Stomach smooth muscle (tissue), 2 donors: ENCODE measurements at regions not wholly inside any gene's neighbourhood (a gene's known extent, or its start where the extent isn't known, plus 50 kb on each side); places are given as distances from the start of the nearest gene placed in this dataset.

Experiments used
- H3K27ac ChIP-seq: one replicate; pipeline ENCODE4 v1.7.0; 2013; ENCODE audit warnings: mild to moderate bottlenecking, low read length, inconsistent platforms
- H3K27me3 ChIP-seq, 2 donors: one replicate each; pipeline ENCODE4 v1.7.0; 2013; ENCODE audit warnings: low read length in 2 of 2; ENCODE audit not compliant: insufficient read depth in 2 of 2, control insufficient read depth in 1 of 2
- H3K36me3 ChIP-seq, 2 donors: one replicate each; pipeline ENCODE4 v1.7.0; 2013; ENCODE audit warnings: low read length in 2 of 2; ENCODE audit not compliant: control insufficient read depth in 2 of 2, insufficient read depth in 2 of 2
- H3K4me1 ChIP-seq: one replicate; pipeline ENCODE4 v1.7.0; 2013; ENCODE audit warnings: low read length; ENCODE audit not compliant: control insufficient read depth, insufficient read depth
- H3K4me3 ChIP-seq, 2 donors: one replicate each; pipeline ENCODE4 v1.7.0; 2013; ENCODE audit warnings: low read length in 2 of 2
- H3K9ac ChIP-seq, 2 donors: one replicate each; pipeline ENCODE4 v1.7.0; 2013; ENCODE audit warnings: low read length in 2 of 2, mild to moderate bottlenecking in 1 of 2
- H3K9me3 ChIP-seq, 2 donors: one replicate each; pipeline ENCODE4 v1.7.0; 2013; ENCODE audit warnings: low read length in 2 of 2; ENCODE audit not compliant: control insufficient read depth in 2 of 2
- donor health status: healthy.
- donor health status: Pancreatic carcinoma.

DNA sequence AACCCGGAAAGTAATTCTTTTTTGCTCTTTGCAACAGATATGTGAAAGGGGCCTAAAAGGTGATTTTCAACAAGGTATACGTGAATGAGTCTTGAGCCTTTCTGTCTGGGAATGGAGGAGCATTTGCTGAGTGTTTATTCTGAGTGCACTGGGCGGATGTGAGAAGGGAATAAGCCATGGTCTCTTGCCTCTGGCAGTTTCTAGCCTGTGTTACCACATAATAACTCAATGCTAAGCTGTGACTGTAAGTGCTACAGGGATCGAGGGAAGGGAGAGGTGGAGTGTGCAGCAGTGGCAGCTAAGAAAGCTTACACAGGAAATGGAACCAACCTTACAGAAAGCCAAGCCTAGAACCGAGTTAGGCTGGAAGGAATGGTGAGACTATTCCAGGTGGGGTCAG lies 444.3 kb downstream of the SLC4A3 start:
- Histone ChIP-seq H3K27me3 (peaks cover 0 to 3% of the 10 kb centered on the region in 2 donors), H3K9ac (no peak overlapping the region), H3K4me1 (no peaks in the 10 kb centered on the region)

DNA sequence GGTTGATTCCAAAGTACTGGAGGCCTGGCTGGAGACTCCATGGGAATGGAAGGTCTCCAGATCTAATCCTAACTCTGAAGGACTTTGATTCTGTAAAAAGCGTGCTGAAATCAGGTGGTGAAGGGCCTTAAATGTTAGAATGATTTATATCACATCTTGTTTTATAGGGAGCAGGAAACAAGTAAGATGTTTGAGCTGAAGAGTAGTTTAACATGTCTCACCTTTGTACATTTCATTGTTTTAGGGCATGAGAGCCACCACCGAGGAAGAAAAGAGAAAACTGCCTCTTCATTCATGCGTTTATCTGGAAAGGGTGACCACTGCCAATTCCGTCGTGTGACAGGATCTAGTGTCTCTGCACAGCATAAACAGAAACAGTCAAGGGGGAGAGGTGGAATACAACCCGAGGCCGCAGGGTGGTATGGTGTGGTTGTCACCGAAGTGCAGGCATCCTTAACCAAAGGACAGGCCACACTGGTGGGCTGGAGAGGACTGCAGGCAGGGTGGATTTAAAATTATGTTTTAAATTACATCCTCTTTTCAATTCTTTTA lies 445.3 kb downstream of the SLC4A3 start:
- Histone ChIP-seq H3K36me3 (no peaks in the 10 kb centered on the region), H3K27ac (no peak overlapping the region), H3K9me3 (no peaks in the 10 kb centered on the region), H3K4me1 (no peaks in the 10 kb centered on the region), H3K27me3 (peaks cover 0 to 3% of the 10 kb centered on the region in 2 donors), H3K9ac (no peak overlapping the region), H3K4me3 (no peak overlapping the region)

More for the DNA sequence above, 444.3 kb downstream of the SLC4A3 start:
- Histone ChIP-seq H3K9me3 (no peaks in the 10 kb centered on the region), H3K27ac (no peak overlapping the region), H3K36me3 (no peaks in the 10 kb centered on the region), H3K4me3 (no peak overlapping the region)

DNA sequence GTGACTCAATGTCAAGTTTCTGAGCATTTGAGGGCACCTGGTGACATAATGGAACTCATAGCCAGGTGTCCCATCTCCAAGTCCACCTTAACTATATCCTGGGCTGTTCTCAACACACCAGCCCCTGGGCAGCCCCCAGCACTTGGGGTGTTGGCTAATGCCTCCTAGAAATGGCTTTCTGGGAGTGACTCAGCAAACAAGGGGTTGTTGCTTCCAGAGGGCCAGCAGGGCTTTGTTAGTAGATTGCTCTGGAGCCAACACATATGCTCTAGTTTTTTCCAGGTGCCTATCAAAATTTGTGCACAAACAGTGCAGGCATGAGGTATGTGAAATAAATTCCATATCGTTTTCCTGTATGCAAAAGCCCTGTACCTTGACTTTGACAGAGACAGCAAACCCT lies 448.4 kb downstream of the SLC4A3 start:
- peaks cover 0 to 3% of the 10 kb centered on the region in 2 donors for H3K27me3 ChIP-seq
- no peak overlapping the region for H3K27ac ChIP-seq
- no peaks in the 10 kb centered on the region for H3K9me3 ChIP-seq
- no peaks in the 10 kb centered on the region for H3K36me3 ChIP-seq
- no peak overlapping the region for H3K4me3 ChIP-seq
- H3K9ac ChIP-seq, result no peak overlapping the region
- no peaks in the 10 kb centered on the region for H3K4me1 ChIP-seq

DNA sequence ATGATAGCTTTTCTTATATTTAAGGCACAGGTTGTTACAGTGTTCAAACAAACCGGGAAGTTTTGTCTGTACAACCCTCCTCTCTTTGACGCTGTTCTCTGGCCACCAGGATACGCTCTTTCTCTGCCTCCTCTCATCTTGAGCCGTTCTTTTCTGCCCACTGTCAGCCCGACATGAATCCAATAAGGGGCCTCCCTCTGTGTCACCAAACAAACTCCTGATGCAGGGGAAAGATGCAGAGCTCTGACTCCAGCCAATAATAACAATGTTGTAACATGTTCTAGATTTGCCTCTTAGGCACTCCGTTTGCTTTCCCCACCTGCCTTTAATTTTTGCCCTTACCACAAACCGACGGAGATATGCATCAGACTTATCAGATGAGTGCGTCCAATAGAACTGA lies 449.3 kb downstream of the SLC4A3 start:
- Histone ChIP-seq H3K27ac (no peak overlapping the region), H3K4me1 (no peaks in the 10 kb centered on the region), H3K27me3 (peaks cover 3 to 4% of the 10 kb centered on the region in 2 donors), H3K9ac (no peak overlapping the region), H3K36me3 (no peaks in the 10 kb centered on the region), H3K4me3 (no peak overlapping the region), H3K9me3 (no peaks in the 10 kb centered on the region)

DNA sequence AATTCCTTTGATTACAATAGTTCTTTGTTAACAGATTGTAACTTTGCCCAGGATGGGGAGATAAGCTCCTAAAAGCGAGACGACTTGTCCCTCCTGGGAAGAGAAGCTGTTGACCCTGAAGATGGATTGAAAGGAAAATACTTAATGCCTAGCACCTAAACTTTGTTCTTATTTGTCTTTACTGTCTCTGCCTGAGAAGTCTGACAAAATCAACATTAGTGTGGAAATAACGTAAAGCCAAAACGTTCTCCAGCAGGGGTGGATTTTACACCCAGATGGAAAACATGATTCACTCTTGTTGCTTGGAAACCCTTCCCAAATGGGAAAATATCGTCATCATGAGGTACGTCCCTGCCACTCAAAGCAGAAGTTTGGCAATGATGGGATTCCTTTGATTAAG lies 450.1 kb downstream of the SLC4A3 start:
- Histone ChIP-seq H3K9ac (no peak overlapping the region), H3K27me3 (peaks cover 3 to 4% of the 10 kb centered on the region in 2 donors), H3K27ac (no peak overlapping the region), H3K9me3 (no peaks in the 10 kb centered on the region), H3K4me3 (no peak overlapping the region), H3K36me3 (no peaks in the 10 kb centered on the region), H3K4me1 (no peaks in the 10 kb centered on the region)

DNA sequence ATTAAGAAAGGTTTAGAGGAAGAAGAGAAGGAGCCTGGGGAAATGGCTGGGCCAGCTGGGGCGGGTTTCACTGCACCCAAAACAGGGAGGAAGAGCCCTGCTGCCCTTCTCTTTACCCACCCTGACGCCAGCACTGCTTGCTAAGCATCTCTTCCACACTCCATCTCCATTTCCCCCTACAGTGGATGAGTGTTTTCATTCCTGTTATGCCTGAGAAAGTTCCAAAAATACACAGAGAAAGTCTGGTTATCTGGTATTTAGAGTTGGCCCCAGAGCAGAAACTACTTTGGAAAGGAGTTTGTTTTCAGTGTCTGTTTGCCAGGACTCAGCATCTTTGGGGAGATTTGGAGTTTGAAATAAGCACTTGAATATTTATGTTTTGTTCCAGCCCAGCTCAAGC lies 451.0 kb downstream of the SLC4A3 start:
- H3K9ac ChIP-seq, result no peak overlapping the region
- no peaks in the 10 kb centered on the region for H3K36me3 ChIP-seq
- no peaks in the 10 kb centered on the region for H3K9me3 ChIP-seq
- no peak overlapping the region for H3K27ac ChIP-seq
- H3K4me1 ChIP-seq, result no peaks in the 10 kb centered on the region
- H3K27me3 ChIP-seq, result peaks cover 3 to 4% of the 10 kb centered on the region in 2 donors
- H3K4me3 ChIP-seq, result no peak overlapping the region

DNA sequence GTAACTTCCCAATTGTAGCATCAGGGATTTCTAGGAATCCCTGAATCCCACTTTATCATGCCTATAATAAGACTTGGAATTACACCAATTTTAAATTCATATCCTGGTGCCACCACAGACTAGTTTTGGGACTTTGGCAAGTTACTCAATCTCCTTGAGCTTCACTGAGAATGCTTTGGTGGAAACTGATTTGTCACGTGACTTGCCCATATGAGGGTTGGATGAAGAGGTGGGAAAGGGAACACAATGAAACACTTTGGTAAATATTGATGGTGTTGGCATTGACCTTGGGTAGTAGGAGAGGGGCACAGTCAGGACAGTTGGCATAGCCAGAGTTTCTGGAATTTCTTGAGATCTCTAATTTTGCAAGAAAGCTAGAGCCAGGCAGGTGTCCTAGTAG lies 452.2 kb downstream of the SLC4A3 start:
- Histone ChIP-seq H3K9ac (no peak overlapping the region), H3K9me3 (no peaks in the 10 kb centered on the region), H3K27ac (no peak overlapping the region), H3K4me3 (no peak overlapping the region), H3K27me3 (peaks cover 3 to 5% of the 10 kb centered on the region in 2 donors), H3K36me3 (no peaks in the 10 kb centered on the region), H3K4me1 (no peaks in the 10 kb centered on the region)

DNA sequence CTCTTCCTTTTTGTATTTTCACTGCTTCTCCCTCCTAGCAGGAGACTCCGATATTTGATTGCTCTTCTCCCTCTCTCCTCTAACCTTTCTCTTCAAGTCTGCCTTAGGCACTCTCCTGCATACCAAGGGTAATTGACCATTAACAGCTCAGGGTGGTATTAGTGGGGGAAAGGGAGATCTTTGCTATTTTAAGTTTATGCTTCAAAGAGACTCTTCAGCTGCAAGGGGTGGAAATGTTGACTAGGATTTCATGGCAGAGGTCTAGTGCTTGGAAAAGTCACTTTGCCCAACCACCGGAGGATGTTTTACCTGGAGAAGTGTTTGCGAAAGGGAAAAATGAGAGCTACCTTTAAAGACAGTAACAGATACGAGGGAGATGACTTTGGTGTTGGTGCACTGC lies 453.7 kb downstream of the SLC4A3 start:
- no peak overlapping the region for H3K4me3 ChIP-seq
- H3K27ac ChIP-seq, result no peak overlapping the region
- H3K9ac ChIP-seq, result no peak overlapping the region
- peaks cover 0 to 5% of the 10 kb centered on the region in 2 donors for H3K27me3 ChIP-seq
- no peaks in the 10 kb centered on the region for H3K9me3 ChIP-seq
- H3K4me1 ChIP-seq, result no peaks in the 10 kb centered on the region
- H3K36me3 ChIP-seq, result no peaks in the 10 kb centered on the region

DNA sequence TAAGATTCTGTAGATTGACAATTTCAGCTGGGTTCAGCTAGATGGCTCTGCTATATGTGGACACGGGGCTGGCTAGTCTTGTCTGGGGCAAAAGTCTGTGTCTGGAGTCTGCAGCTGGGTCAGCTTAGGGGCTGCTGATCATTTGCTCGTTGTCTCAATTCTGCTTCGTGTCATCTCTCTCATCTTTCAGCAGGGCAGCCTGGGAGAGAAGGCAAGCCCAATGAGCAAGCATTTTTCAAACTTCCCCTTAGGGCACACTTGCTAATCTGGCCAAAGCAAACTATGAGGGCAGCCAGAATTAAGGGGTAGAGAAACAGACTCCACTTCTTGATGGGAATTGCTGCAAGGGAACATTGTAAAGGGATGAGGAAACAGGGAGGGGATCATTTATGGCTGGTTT lies 462.6 kb downstream of the SLC4A3 start:
- no peak overlapping the region for H3K4me3 ChIP-seq
- no peak overlapping the region for H3K9ac ChIP-seq
- H3K27ac ChIP-seq, result no peak overlapping the region
- H3K4me1 ChIP-seq, result no peaks in the 10 kb centered on the region
- no peaks in the 10 kb centered on the region for H3K36me3 ChIP-seq
- no peaks in the 10 kb centered on the region for H3K9me3 ChIP-seq
- H3K27me3 ChIP-seq, result no peaks in the 10 kb centered on the region

DNA sequence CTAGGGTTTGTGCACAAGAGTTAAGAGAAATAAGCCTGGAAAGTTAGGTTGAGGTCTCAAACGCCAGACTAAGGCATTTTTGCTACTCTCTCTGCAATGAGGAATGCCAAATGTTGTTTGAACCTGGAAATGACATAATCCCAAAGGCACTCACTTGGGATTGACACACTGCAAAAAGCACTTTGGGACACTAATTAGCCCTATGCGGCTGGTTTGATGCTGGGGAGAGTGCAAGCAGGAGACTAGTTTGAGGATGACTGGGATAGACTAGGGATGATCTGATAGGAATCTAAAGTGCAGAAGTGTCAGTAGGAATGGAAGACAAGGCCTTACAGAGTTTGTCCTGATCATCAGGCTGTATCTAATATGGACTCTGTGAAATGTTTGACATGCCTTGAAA lies 469.0 kb downstream of the SLC4A3 start:
- Histone ChIP-seq H3K9me3 (peaks cover 4 to 6% of the 10 kb centered on the region in 2 donors), H3K4me1 (no peaks in the 10 kb centered on the region), H3K27me3 (no peaks in the 10 kb centered on the region), H3K9ac (no peak overlapping the region), H3K27ac (no peak overlapping the region), H3K36me3 (no peaks in the 10 kb centered on the region), H3K4me3 (no peak overlapping the region)

DNA sequence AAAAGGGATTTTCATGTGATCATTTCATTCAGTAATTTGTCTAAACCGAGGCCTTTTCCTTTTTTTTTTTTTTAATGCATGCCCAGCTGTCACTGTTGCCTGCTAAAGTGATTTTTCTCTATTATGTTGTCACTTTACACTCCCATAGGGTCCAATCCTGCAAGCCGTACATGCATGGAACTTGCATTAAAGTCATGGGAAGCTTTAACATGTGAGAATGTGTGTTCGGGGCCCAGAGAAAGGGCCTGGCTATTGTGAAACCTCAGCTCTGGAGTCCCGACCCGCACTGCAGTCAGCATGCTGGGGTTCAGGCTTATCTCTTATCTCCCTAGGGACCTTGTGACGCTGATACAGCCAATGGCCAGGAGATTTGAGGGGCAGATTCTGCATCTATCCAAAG lies 474.6 kb downstream of the SLC4A3 start:
- Histone ChIP-seq H3K9ac (no peak overlapping the region), H3K36me3 (no peaks in the 10 kb centered on the region), H3K4me3 (no peak overlapping the region), H3K4me1 (no peaks in the 10 kb centered on the region), H3K9me3 (peaks cover 0 to 6% of the 10 kb centered on the region in 2 donors), H3K27ac (no peak overlapping the region), H3K27me3 (peaks cover 3 to 4% of the 10 kb centered on the region in 2 donors)
